ENCODE measurements at regions not wholly inside any gene's neighbourhood (a gene's known extent, or its start where the extent isn't known, plus 50 kb on each side); places are given as distances from the start of the nearest gene placed in this dataset.
"Not testable (repeated sequence)": the region's sequence is repeated elsewhere in the genome, so short reads cannot be mapped to it uniquely, and the experiment has no call there.

GRCh38 chr12:113546916-113547863 lies 75.5 kb upstream of the LHX5 start:
- Histone ChIP-seq H3K36me3 (ENCODE audit: insufficient read depth, low read length) (no peaks in the 10 kb centered on the region), H3K27me3 (ENCODE audit: insufficient read depth, low read length) (peaks cover 12% of the 10 kb centered on the region), H3K4me3 (ENCODE audit: low read length) (no peak overlapping the region), H2AFZ (ENCODE audit: low read depth, low read length) (no peak overlapping the region), H3K4me1 (ENCODE audit: insufficient read depth, low read length) (no peaks in the 10 kb centered on the region), H3K9me3 (ENCODE audit: low read length) (no peaks in the 10 kb centered on the region)

- Histone ChIP-seq H3K9me3 (ENCODE audit: low read length) (no peaks in the 10 kb centered on the region), H3K27me3 (ENCODE audit: insufficient read depth, low read length) (peaks cover 6% of the 10 kb centered on the region), H2AFZ (ENCODE audit: low read depth, low read length) (no peak overlapping the region), H3K4me1 (ENCODE audit: insufficient read depth, low read length) (no peaks in the 10 kb centered on the region), H3K36me3 (ENCODE audit: insufficient read depth, low read length) (no peaks in the 10 kb centered on the region), H3K4me3 (ENCODE audit: low read length) (no peak overlapping the region)
These were observed 66.0 kb upstream of the LHX5 start for GRCh38 chr12:113537751-113538087.

- peaks cover 9% of the 10 kb centered on the region for H3K27me3 ChIP-seq (ENCODE audit: insufficient read depth, low read length)
- H3K4me3 ChIP-seq (ENCODE audit: low read length) = no peak overlapping the region
- H3K4me1 ChIP-seq (ENCODE audit: insufficient read depth, low read length) = no peaks in the 10 kb centered on the region
- no peaks in the 10 kb centered on the region for H3K9me3 ChIP-seq (ENCODE audit: low read length)
- no peak overlapping the region for H2AFZ ChIP-seq (ENCODE audit: low read depth, low read length)
- no peaks in the 10 kb centered on the region for H3K36me3 ChIP-seq (ENCODE audit: insufficient read depth, low read length)
These were observed 65.5 kb upstream of the LHX5 start for GRCh38 chr12:113537046-113537750.

- no peak overlapping the region for H3K4me3 ChIP-seq (ENCODE audit: low read length)
- no peak overlapping the region for H2AFZ ChIP-seq (ENCODE audit: low read depth, low read length)
- H3K9me3 ChIP-seq (ENCODE audit: low read length) = no peaks in the 10 kb centered on the region
- peaks cover 4% of the 10 kb centered on the region for H3K27me3 ChIP-seq (ENCODE audit: insufficient read depth, low read length)
- no peaks in the 10 kb centered on the region for H3K36me3 ChIP-seq (ENCODE audit: insufficient read depth, low read length)
- no peaks in the 10 kb centered on the region for H3K4me1 ChIP-seq (ENCODE audit: insufficient read depth, low read length)
These were observed 63.4 kb upstream of the LHX5 start for GRCh38 chr12:113535100-113535499.

- Histone ChIP-seq H3K4me3 (ENCODE audit: low read length) (no peak overlapping the region), H3K36me3 (ENCODE audit: insufficient read depth, low read length) (no peaks in the 10 kb centered on the region), H3K4me1 (ENCODE audit: insufficient read depth, low read length) (no peaks in the 10 kb centered on the region), H3K27me3 (ENCODE audit: insufficient read depth, low read length) (peaks cover 4% of the 10 kb centered on the region), H3K9me3 (ENCODE audit: low read length) (no peaks in the 10 kb centered on the region), H2AFZ (ENCODE audit: low read depth, low read length) (no peak overlapping the region)
These were observed 62.9 kb upstream of the LHX5 start for GRCh38 chr12:113534555-113534954.

GRCh38 chr12:113533842-113534375 lies 62.2 kb upstream of the LHX5 start:
- H3K36me3 ChIP-seq (ENCODE audit: insufficient read depth, low read length) = no peaks in the 10 kb centered on the region
- H3K27me3 ChIP-seq (ENCODE audit: insufficient read depth, low read length) = peaks cover 4% of the 10 kb centered on the region
- no peak overlapping the region for H2AFZ ChIP-seq (ENCODE audit: low read depth, low read length)
- no peaks in the 10 kb centered on the region for H3K4me1 ChIP-seq (ENCODE audit: insufficient read depth, low read length)
- H3K9me3 ChIP-seq (ENCODE audit: low read length) = no peaks in the 10 kb centered on the region
- no peak overlapping the region for H3K4me3 ChIP-seq (ENCODE audit: low read length)

GRCh38 chr12:113532292-113532691 lies 60.6 kb upstream of the LHX5 start:
- no peaks in the 10 kb centered on the region for H3K36me3 ChIP-seq (ENCODE audit: insufficient read depth, low read length)
- no peaks in the 10 kb centered on the region for H3K4me1 ChIP-seq (ENCODE audit: insufficient read depth, low read length)
- H2AFZ ChIP-seq (ENCODE audit: low read depth, low read length) = no peak overlapping the region
- H3K4me3 ChIP-seq (ENCODE audit: low read length) = no peak overlapping the region
- peaks cover 12% of the 10 kb centered on the region for H3K27me3 ChIP-seq (ENCODE audit: insufficient read depth, low read length)
- no peaks in the 10 kb centered on the region for H3K9me3 ChIP-seq (ENCODE audit: low read length)

GRCh38 chr12:113531073-113531472 lies 59.4 kb upstream of the LHX5 start:
- H3K36me3 ChIP-seq (ENCODE audit: insufficient read depth, low read length); H3K4me1 ChIP-seq (ENCODE audit: insufficient read depth, low read length); H2AFZ ChIP-seq (ENCODE audit: low read depth, low read length); H3K4me3 ChIP-seq (ENCODE audit: low read length); H3K9me3 ChIP-seq (ENCODE audit: low read length): not testable (repeated sequence)
- H3K27me3 ChIP-seq (ENCODE audit: insufficient read depth, low read length) = peaks cover 17% of the 10 kb centered on the region

GRCh38 chr12:113528606-113529293 lies 57.1 kb upstream of the LHX5 start:
- no peaks in the 10 kb centered on the region for H3K4me1 ChIP-seq (ENCODE audit: insufficient read depth, low read length)
- peaks cover 24% of the 10 kb centered on the region for H3K27me3 ChIP-seq (ENCODE audit: insufficient read depth, low read length)

GRCh38 chr12:113525066-113525465 lies 53.4 kb upstream of the LHX5 start:
- no peaks in the 10 kb centered on the region for H3K4me1 ChIP-seq (ENCODE audit: insufficient read depth, low read length)
- no peak overlapping the region for H3K4me3 ChIP-seq (ENCODE audit: low read length)
- H2AFZ ChIP-seq (ENCODE audit: low read depth, low read length) = no peak overlapping the region
- H3K36me3 ChIP-seq (ENCODE audit: insufficient read depth, low read length) = no peaks in the 10 kb centered on the region
- peaks cover 38% of the 10 kb centered on the region for H3K27me3 ChIP-seq (ENCODE audit: insufficient read depth, low read length)
- no peaks in the 10 kb centered on the region for H3K9me3 ChIP-seq (ENCODE audit: low read length)

More at GRCh38 chr12:113528606-113529293, 57.1 kb upstream of the LHX5 start:
- H2AFZ ChIP-seq (ENCODE audit: low read depth, low read length) = no peak overlapping the region
- no peaks in the 10 kb centered on the region for H3K36me3 ChIP-seq (ENCODE audit: insufficient read depth, low read length)
- no peaks in the 10 kb centered on the region for H3K9me3 ChIP-seq (ENCODE audit: low read length)
- H3K4me3 ChIP-seq (ENCODE audit: low read length) = no peak overlapping the region

GRCh38 chr12:113524495-113524894 lies 52.8 kb upstream of the LHX5 start:
- H3K9me3 ChIP-seq (ENCODE audit: low read length) = no peaks in the 10 kb centered on the region
- H3K4me3 ChIP-seq (ENCODE audit: low read length) = no peak overlapping the region
- peaks cover 2% of the 10 kb centered on the region for H3K4me1 ChIP-seq (ENCODE audit: insufficient read depth, low read length)
- H3K36me3 ChIP-seq (ENCODE audit: insufficient read depth, low read length) = no peaks in the 10 kb centered on the region
- peaks cover 38% of the 10 kb centered on the region for H3K27me3 ChIP-seq (ENCODE audit: insufficient read depth, low read length)
- no peak overlapping the region for H2AFZ ChIP-seq (ENCODE audit: low read depth, low read length)

- Histone ChIP-seq H2AFZ (ENCODE audit: low read depth, low read length) (no peak overlapping the region), H3K4me3 (ENCODE audit: low read length) (no peak overlapping the region), H3K27me3 (ENCODE audit: insufficient read depth, low read length) (peaks cover 51% of the 10 kb centered on the region), H3K36me3 (ENCODE audit: insufficient read depth, low read length) (no peaks in the 10 kb centered on the region), H3K9me3 (ENCODE audit: low read length) (peaks cover 2% of the 10 kb centered on the region), H3K4me1 (ENCODE audit: insufficient read depth, low read length) (peaks cover 7% of the 10 kb centered on the region)
These were observed 50.0 kb upstream of the LHX5 start for GRCh38 chr12:113521708-113522107.
